Esophagus squamous epithelium (tissue), 5 donors: ENCODE measurements at regions not wholly inside any gene's neighbourhood (a gene's known extent, or its start where the extent isn't known, plus 50 kb on each side); places are given as distances from the start of the nearest gene placed in this dataset.

Experiments used
- DNase-seq: peaks from one replicate; lab custom pipeline; 2025; lab: John Stamatoyannopoulos, UW
- H3K27ac ChIP-seq, 4 donors: fragments of 200-600 bp; sonication (generic); one replicate each; pipeline ENCODE4 v1.5.1; 2016 to 2019; ENCODE audit warnings: mild to moderate bottlenecking in 1 of 4
- H3K27me3 ChIP-seq, 4 donors: fragments of 200-600 bp; sonication (generic); 1 replicate in 3 of 4; 2 replicates in 1 of 4; pipeline versions ENCODE4 v1.5.1 to v1.6.0; 2017 to 2021; ENCODE audit warnings: antibody characterized with exemption in 1 of 4
- H3K36me3 ChIP-seq, 3 donors: fragments of 200-600 bp; sonication (generic); one replicate each; pipeline ENCODE4 v1.5.1; 2016 to 2019
- H3K4me1 ChIP-seq, 3 donors: fragments of 200-600 bp; sonication (generic); one replicate each; pipeline ENCODE4 v1.5.1; 2017 to 2019
- H3K4me3 ChIP-seq, 4 donors: fragments of 200-600 bp; sonication (generic); 1 replicate in 3 of 4; 2 replicates in 1 of 4; pipeline ENCODE4 v1.5.1; 2016 to 2019; ENCODE audit warnings: mild to moderate bottlenecking in 2 of 4, moderate library complexity in 1 of 4
- H3K9me3 ChIP-seq, 3 donors: fragments of 200-600 bp; sonication (generic); one replicate each; pipeline ENCODE4 v1.5.1; 2016 to 2019
- CTCF ChIP-seq, 6 experiments: fragments of 450-650 bp in 4 of 6; fragments of 200-600 bp in 2 of 6; sonication (generic) in 2 of 6; IDR thresholded peaks; one replicate each; pipeline ENCODE4 v1.5.1; 2016 to 2019; ENCODE audit warnings: antibody characterized with exemption in 6 of 6, mild to moderate bottlenecking in 4 of 6, moderate library complexity in 4 of 6
- POLR2A ChIP-seq, 4 donors: fragments of 450-650 bp; IDR thresholded peaks; one replicate each; pipeline ENCODE4 v1.6.1; 2017; ENCODE audit warnings: antibody characterized with exemption in 4 of 4, mild to moderate bottlenecking in 4 of 4, moderate library complexity in 3 of 4
- WGBS, 2 donors: methylation state at CpG; one replicate each; pipeline ENCODE4 v1.1.5; 2018; 5-methylcytosine and 5-hydroxymethylcytosine counted together
- intact Hi-C: fragments of 100-400 bp; cut with DNase I; formaldehyde crosslinking; loops from one replicate; pipeline ENCODE4 v1.15.0; 2022
- donor health status: DM: yes; HTN: yes; CAD: no.

GRCh38 chr7:96415293-96415940 is 93.5 kb upstream of the SLC25A13 start:
- Histone ChIP-seq H3K36me3 (no peaks in the 10 kb centered on the region), H3K4me1 (no peaks in the 10 kb centered on the region), H3K27ac (no peak overlapping the region), H3K27me3 (peaks cover 0 to 3% (median 0%) of the 10 kb centered on the region in 4 donors), H3K9me3 (no peaks in the 10 kb centered on the region), H3K4me3 (no peak overlapping the region)
- TF ChIP-seq CTCF (IDR thresholded peaks at IDR 0.05) (no peak), POLR2A (IDR thresholded peaks at IDR 0.05) (no peak)
- 75 to 78% methylated on average over 3 of the region's 3 CpGs for WGBS, 2 donors
- intact Hi-C loops: no loop called here
- no peak for DNase-seq

GRCh38 chr7:96414931-96415292 is 93.0 kb upstream of the SLC25A13 start:
- intact Hi-C loops: no loop called here
- TF ChIP-seq POLR2A (IDR thresholded peaks at IDR 0.05) (no peak), CTCF (IDR thresholded peaks at IDR 0.05) (peak; percentile 29 to 90 (median 60))
- no peaks in the 10 kb centered on the region for H3K4me1 ChIP-seq
- H3K27me3 ChIP-seq: peaks cover 0 to 3% (median 0%) of the 10 kb centered on the region in 4 donors
- H3K9me3 ChIP-seq: no peaks in the 10 kb centered on the region
- no peak overlapping the region for H3K27ac ChIP-seq
- no peak for DNase-seq
- H3K36me3 ChIP-seq: no peaks in the 10 kb centered on the region
- H3K4me3 ChIP-seq: no peak overlapping the region
- WGBS, 2 donors: 0 to 8% methylated on average over 3 of the region's 3 CpGs

- Histone ChIP-seq H3K4me1 (no peaks in the 10 kb centered on the region), H3K27me3 (peaks cover 0 to 9% (median 0%) of the 10 kb centered on the region in 4 donors), H3K4me3 (no peak overlapping the region), H3K27ac (no peak overlapping the region), H3K36me3 (no peaks in the 10 kb centered on the region), H3K9me3 (no peaks in the 10 kb centered on the region)
- TF ChIP-seq CTCF (IDR thresholded peaks at IDR 0.05): no peak
- no peak for TF ChIP-seq POLR2A (IDR thresholded peaks at IDR 0.05)
- intact Hi-C loops: no loop called here
- DNase-seq: no peak
- 35 to 45% methylated on average over 6 of the region's 6 CpGs for WGBS, 2 donors
Observed at GRCh38 chr7:96410126-96410839, 88.4 kb upstream of the SLC25A13 start.

- Histone ChIP-seq H3K36me3 (no peaks in the 10 kb centered on the region), H3K27ac (no peak overlapping the region), H3K4me3 (no peak overlapping the region), H3K27me3 (peaks cover 0 to 9% (median 0%) of the 10 kb centered on the region in 4 donors), H3K4me1 (no peaks in the 10 kb centered on the region), H3K9me3 (no peaks in the 10 kb centered on the region)
- intact Hi-C loops: no loop called here
- no peak for DNase-seq
- 76 to 86% methylated on average over 8 to 9 of the region's 9 CpGs for WGBS, 2 donors
- TF ChIP-seq CTCF (IDR thresholded peaks at IDR 0.05) (no peak), POLR2A (IDR thresholded peaks at IDR 0.05) (no peak)
Observed at GRCh38 chr7:96408881-96409280, 87.0 kb upstream of the SLC25A13 start.

GRCh38 chr7:96407427-96407826 is 85.5 kb upstream of the SLC25A13 start:
- intact Hi-C loops: no loop called here
- Histone ChIP-seq H3K9me3 (no peaks in the 10 kb centered on the region), H3K27ac (no peak overlapping the region), H3K36me3 (no peaks in the 10 kb centered on the region), H3K4me3 (no peak overlapping the region), H3K27me3 (peaks cover 0 to 9% (median 0%) of the 10 kb centered on the region in 4 donors), H3K4me1 (no peaks in the 10 kb centered on the region)
- TF ChIP-seq CTCF (IDR thresholded peaks at IDR 0.05): no peak
- TF ChIP-seq POLR2A (IDR thresholded peaks at IDR 0.05): no peak
- DNase-seq: no peak
